CD4-positive, alpha-beta T cell treated with Interleukin-4 for 1 hour (primary cell): ENCODE measurements at regions not wholly inside any gene's neighbourhood (a gene's known extent, or its start where the extent isn't known, plus 50 kb on each side); places are given as distances from the start of the nearest gene placed in this dataset.

Experiments used
- DNase-seq, 2 donors: peaks; one replicate each; pipeline ENCODE4 v3.0.0-alpha.2; 2020 to 2022

- DNase-seq = peak in 1 of 2 donors; percentile 58
Measured at GRCh38 chr9:107883496-107884124, 394.0 kb upstream of the KLF4 start.

GRCh38 chr9:107881626-107882300 lies 392.2 kb upstream of the KLF4 start:
- DNase-seq = no peak

- DNase-seq = no peak
Measured at GRCh38 chr9:107878462-107878861, 388.9 kb upstream of the KLF4 start.

GRCh38 chr9:107875571-107875980 lies 386.0 kb upstream of the KLF4 start:
- no peak for DNase-seq

GRCh38 chr9:107874591-107875369 lies 385.2 kb upstream of the KLF4 start:
- no peak for DNase-seq

GRCh38 chr9:107874137-107874536 lies 384.6 kb upstream of the KLF4 start:
- no peak for DNase-seq

- DNase-seq = no peak
Measured at GRCh38 chr9:107872457-107873192, 383.1 kb upstream of the KLF4 start.

- no peak for DNase-seq
Measured at GRCh38 chr9:107870927-107871680, 381.5 kb upstream of the KLF4 start.

GRCh38 chr9:107870221-107870620 lies 380.7 kb upstream of the KLF4 start:
- DNase-seq = no peak

- no peak for DNase-seq
Measured at GRCh38 chr9:107869111-107869510, 379.5 kb upstream of the KLF4 start.

GRCh38 chr9:107868186-107868585 lies 378.6 kb upstream of the KLF4 start:
- peak in 1 of 2 donors; percentile 14 for DNase-seq

- DNase-seq = no peak
Measured at GRCh38 chr9:107867738-107868137, 378.2 kb upstream of the KLF4 start.

- no peak for DNase-seq
Measured at GRCh38 chr9:107866711-107867311, 377.2 kb upstream of the KLF4 start.

- DNase-seq = no peak
Measured at GRCh38 chr9:107863396-107863795, 373.8 kb upstream of the KLF4 start.

- no peak for DNase-seq
Measured at GRCh38 chr9:107862881-107863280, 373.3 kb upstream of the KLF4 start.

- DNase-seq = peak in 1 of 2 donors; percentile 11
Measured at GRCh38 chr9:107862323-107862722, 372.8 kb upstream of the KLF4 start.

- DNase-seq = no peak
Measured at GRCh38 chr9:107861075-107861474, 371.5 kb upstream of the KLF4 start.

GRCh38 chr9:107858260-107858659 lies 368.7 kb upstream of the KLF4 start:
- DNase-seq = no peak

- no peak for DNase-seq
Measured at GRCh38 chr9:107856633-107857032, 367.1 kb upstream of the KLF4 start.

GRCh38 chr9:107855164-107855563 lies 365.6 kb upstream of the KLF4 start:
- no peak for DNase-seq

- no peak for DNase-seq
Measured at GRCh38 chr9:107853461-107853860, 363.9 kb upstream of the KLF4 start.

- DNase-seq = no peak
Measured at GRCh38 chr9:107852891-107853290, 363.3 kb upstream of the KLF4 start.
